Mammary epithelial cell (primary cell): ENCODE measurements at regions not wholly inside any gene's neighbourhood (a gene's known extent, or its start where the extent isn't known, plus 50 kb on each side); places are given as distances from the start of the nearest gene placed in this dataset.

Experiments
- CTCF ChIP-seq, 2 donors: IDR thresholded peaks in 1 of 2; conservative IDR thresholded peaks in 1 of 2; 2 replicates each; pipeline ENCODE4 v1.5.1; 2011 to 2012; ENCODE audit warnings: inconsistent platforms in 2 of 2, low read length in 2 of 2, mild to moderate bottlenecking in 2 of 2, control low read depth in 1 of 2, low read depth in 1 of 2; ENCODE audit not compliant: insufficient read depth in 1 of 2; ENCODE audit errors: extremely low read depth in 1 of 2
- EZH2 ChIP-seq: IDR thresholded peaks from 2 replicates; pipeline ENCODE4 v1.6.1; 2012; ENCODE audit warnings: low read length, inconsistent platforms, borderline replicate concordance

GRCh38 chr1:62382658-62382955, 54.2 kb upstream of the USP1 start:
- no peak for TF ChIP-seq CTCF (conservative IDR thresholded peaks at IDR 0.05 in 1 of 2, IDR thresholded peaks at IDR 0.05 in 1 of 2; ENCODE audit: extremely low read depth in 1 of 2, insufficient read depth in 1 of 2, low read depth in 1 of 2, low read length in 2 of 2)
- TF ChIP-seq EZH2, result no peak
